PC-9 (cell line): ENCODE measurements at regions not wholly inside any gene's neighbourhood (a gene's known extent, or its start where the extent isn't known, plus 50 kb on each side); places are given as distances from the start of the nearest gene placed in this dataset.

ENCODE experiments used
- EZH2 ChIP-seq: fragments of 200-600 bp; sonication (generic); IDR thresholded peaks from 2 replicates; pipeline ENCODE4 v1.8.0; 2017; ENCODE audit warnings: antibody characterized with exemption, low read depth
- TF ChIP-seq, protein P1 (sequence below): fragments of 200-600 bp; sonication (generic); conservative IDR thresholded peaks from 2 replicates; pipeline ENCODE4 v1.6.1; 2017; ENCODE audit warnings: mixed run types, antibody characterized with exemption, mild to moderate bottlenecking, moderate library complexity

- TF ChIP-seq, protein P1, sequence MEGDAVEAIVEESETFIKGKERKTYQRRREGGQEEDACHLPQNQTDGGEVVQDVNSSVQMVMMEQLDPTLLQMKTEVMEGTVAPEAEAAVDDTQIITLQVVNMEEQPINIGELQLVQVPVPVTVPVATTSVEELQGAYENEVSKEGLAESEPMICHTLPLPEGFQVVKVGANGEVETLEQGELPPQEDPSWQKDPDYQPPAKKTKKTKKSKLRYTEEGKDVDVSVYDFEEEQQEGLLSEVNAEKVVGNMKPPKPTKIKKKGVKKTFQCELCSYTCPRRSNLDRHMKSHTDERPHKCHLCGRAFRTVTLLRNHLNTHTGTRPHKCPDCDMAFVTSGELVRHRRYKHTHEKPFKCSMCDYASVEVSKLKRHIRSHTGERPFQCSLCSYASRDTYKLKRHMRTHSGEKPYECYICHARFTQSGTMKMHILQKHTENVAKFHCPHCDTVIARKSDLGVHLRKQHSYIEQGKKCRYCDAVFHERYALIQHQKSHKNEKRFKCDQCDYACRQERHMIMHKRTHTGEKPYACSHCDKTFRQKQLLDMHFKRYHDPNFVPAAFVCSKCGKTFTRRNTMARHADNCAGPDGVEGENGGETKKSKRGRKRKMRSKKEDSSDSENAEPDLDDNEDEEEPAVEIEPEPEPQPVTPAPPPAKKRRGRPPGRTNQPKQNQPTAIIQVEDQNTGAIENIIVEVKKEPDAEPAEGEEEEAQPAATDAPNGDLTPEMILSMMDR: no peak
- TF ChIP-seq EZH2: no peak
These were observed 85.6 kb upstream of the EED start for GRCh38 chr11:86158704-86159580.
